ENCODE measurements at regions not wholly inside any gene's neighbourhood (a gene's known extent, or its start where the extent isn't known, plus 50 kb on each side); places are given as distances from the start of the nearest gene placed in this dataset.

- H3K27me3 ChIP-seq = no peaks in the 10 kb centered on the region
- H3K4me3 ChIP-seq = no peak overlapping the region
- no peak for TF ChIP-seq Cebpa-rat (IDR thresholded peaks at IDR 0.05)
- no peaks in the 10 kb centered on the region for H3K36me3 ChIP-seq
- H3K4me1 ChIP-seq = peaks cover 0 to 19% (median 0%) of the 10 kb centered on the region in 10 experiments; a peak in 8 of 20 replicates
- no peak overlapping the region for H3K4me2 ChIP-seq
- no peak overlapping the region for H3K9ac ChIP-seq
- 0 out of 22 replicates have a peak, but pooled peaks cover 0 to 4% (median 0%) of the 10 kb centered on the region in 11 experiments for H3K9me3 ChIP-seq (replicated peaks in 1 of 11)
- no peak overlapping the region for H3K27ac ChIP-seq
- H4K20me1 ChIP-seq = no peaks in the 10 kb centered on the region
Measured at GRCh38 chr7:89988074-89988473, 166.2 kb upstream of the STEAP1 start.

GRCh38 chr7:89989454-89989853 lies 164.8 kb upstream of the STEAP1 start:
- H3K4me2 ChIP-seq = peak overlapping the region in 1 of 11 experiments; percentile 13; a peak in 1 of 22 replicates
- H3K9me3 ChIP-seq (replicated peaks in 1 of 11) = 0 out of 22 replicates have a peak, but pooled peaks cover 0 to 4% (median 0%) of the 10 kb centered on the region in 11 experiments
- peaks cover 0 to 25% (median under 1%) of the 10 kb centered on the region in 10 experiments; a peak in 8 of 20 replicates for H3K4me1 ChIP-seq
- no peak for TF ChIP-seq Cebpa-rat (IDR thresholded peaks at IDR 0.05)
- H3K9ac ChIP-seq = no peak overlapping the region
- H4K20me1 ChIP-seq = no peaks in the 10 kb centered on the region
- no peaks in the 10 kb centered on the region for H3K27me3 ChIP-seq
- H3K27ac ChIP-seq = no peak overlapping the region
- H3K4me3 ChIP-seq = no peak overlapping the region
- no peaks in the 10 kb centered on the region for H3K36me3 ChIP-seq

- Histone ChIP-seq H3K4me2 (peak overlapping the region in 4 of 11 experiments; percentile 19 to 43 (median 33); a peak in 6 of 22 replicates), H3K4me3 (no peak overlapping the region), H3K4me1 (peaks cover 0 to 13% (median 0%) of the 10 kb centered on the region in 10 experiments; a peak in 8 of 20 replicates), H3K36me3 (no peaks in the 10 kb centered on the region), H3K9me3 (replicated peaks in 1 of 11) (peaks cover 0 to 11% (median 7%) of the 10 kb centered on the region in 11 experiments; a peak in 9 of 22 replicates), H3K9ac (no peak overlapping the region), H3K27ac (peak overlapping the region in 2 of 11 experiments; percentile 40 to 43; a peak in 3 of 22 replicates), H3K27me3 (no peaks in the 10 kb centered on the region), H4K20me1 (no peaks in the 10 kb centered on the region)
- TF ChIP-seq Cebpa-rat (IDR thresholded peaks at IDR 0.05) = no peak
Measured at GRCh38 chr7:89994483-89994882, 159.8 kb upstream of the STEAP1 start.

GRCh38 chr7:89998554-89998953 lies 155.7 kb upstream of the STEAP1 start:
- peaks cover 0 to 11% (median 7%) of the 10 kb centered on the region in 11 experiments; a peak in 9 of 22 replicates for H3K9me3 ChIP-seq (replicated peaks in 1 of 11)
- 0 out of 22 replicates have a peak, but pooled peaks of 1 of the 11 experiments have one; percentile 19 for TF ChIP-seq Cebpa-rat (IDR thresholded peaks at IDR 0.05)
- no peak overlapping the region for H3K9ac ChIP-seq
- no peak overlapping the region for H3K4me2 ChIP-seq
- H3K4me1 ChIP-seq = peaks cover 0 to 13% (median 0%) of the 10 kb centered on the region in 10 experiments; a peak in 8 of 20 replicates
- H3K27me3 ChIP-seq = no peaks in the 10 kb centered on the region
- H3K36me3 ChIP-seq = no peaks in the 10 kb centered on the region
- H4K20me1 ChIP-seq = no peaks in the 10 kb centered on the region
- no peak overlapping the region for H3K4me3 ChIP-seq
- H3K27ac ChIP-seq = no peak overlapping the region

GRCh38 chr7:90005836-90006235 lies 148.4 kb upstream of the STEAP1 start:
- H3K4me2 ChIP-seq = no peak overlapping the region
- H3K9ac ChIP-seq = no peak overlapping the region
- H4K20me1 ChIP-seq = no peaks in the 10 kb centered on the region
- no peaks in the 10 kb centered on the region for H3K4me1 ChIP-seq
- no peaks in the 10 kb centered on the region for H3K9me3 ChIP-seq (replicated peaks in 1 of 11)
- no peaks in the 10 kb centered on the region for H3K36me3 ChIP-seq
- no peak overlapping the region for H3K27ac ChIP-seq
- H3K27me3 ChIP-seq = no peaks in the 10 kb centered on the region
- no peak for TF ChIP-seq Cebpa-rat (IDR thresholded peaks at IDR 0.05)
- no peak overlapping the region for H3K4me3 ChIP-seq

GRCh38 chr7:90007001-90007654 lies 147.1 kb upstream of the STEAP1 start:
- TF ChIP-seq Cebpa-rat (IDR thresholded peaks at IDR 0.05) = no peak
- H3K4me3 ChIP-seq = no peak overlapping the region

GRCh38 chr7:90007831-90008230 lies 146.4 kb upstream of the STEAP1 start:
- Histone ChIP-seq H3K36me3 (no peaks in the 10 kb centered on the region), H4K20me1 (no peaks in the 10 kb centered on the region), H3K27ac (no peak overlapping the region), H3K4me2 (no peak overlapping the region), H3K4me1 (no peaks in the 10 kb centered on the region), H3K4me3 (no peak overlapping the region), H3K9ac (no peak overlapping the region), H3K9me3 (replicated peaks in 1 of 11) (no peaks in the 10 kb centered on the region), H3K27me3 (no peaks in the 10 kb centered on the region)
- TF ChIP-seq Cebpa-rat (IDR thresholded peaks at IDR 0.05) = no peak

More at GRCh38 chr7:90007001-90007654, 147.1 kb upstream of the STEAP1 start:
- no peaks in the 10 kb centered on the region for H3K36me3 ChIP-seq
- H3K9ac ChIP-seq = no peak overlapping the region
- no peak overlapping the region for H3K4me2 ChIP-seq
- H3K27me3 ChIP-seq = no peaks in the 10 kb centered on the region
- H3K27ac ChIP-seq = no peak overlapping the region
- H4K20me1 ChIP-seq = no peaks in the 10 kb centered on the region
- no peaks in the 10 kb centered on the region for H3K4me1 ChIP-seq
- H3K9me3 ChIP-seq (replicated peaks in 1 of 11) = no peaks in the 10 kb centered on the region

- Histone ChIP-seq H3K36me3 (no peaks in the 10 kb centered on the region), H3K27ac (no peak overlapping the region), H4K20me1 (no peaks in the 10 kb centered on the region), H3K4me2 (no peak overlapping the region), H3K9ac (no peak overlapping the region), H3K4me1 (no peaks in the 10 kb centered on the region), H3K4me3 (no peak overlapping the region), H3K27me3 (no peaks in the 10 kb centered on the region), H3K9me3 (replicated peaks in 1 of 11) (no peaks in the 10 kb centered on the region)
- TF ChIP-seq Cebpa-rat (IDR thresholded peaks at IDR 0.05) = no peak
Measured at GRCh38 chr7:90022213-90022612, 132.1 kb upstream of the STEAP1 start.

GRCh38 chr7:90025771-90026170 lies 128.5 kb upstream of the STEAP1 start:
- no peak overlapping the region for H3K9ac ChIP-seq
- no peaks in the 10 kb centered on the region for H3K27me3 ChIP-seq
- H3K36me3 ChIP-seq = no peaks in the 10 kb centered on the region
- H3K9me3 ChIP-seq (replicated peaks in 1 of 11) = no peaks in the 10 kb centered on the region
- H3K4me3 ChIP-seq = no peak overlapping the region
- no peaks in the 10 kb centered on the region for H3K4me1 ChIP-seq
- TF ChIP-seq Cebpa-rat (IDR thresholded peaks at IDR 0.05) = no peak
- no peak overlapping the region for H3K27ac ChIP-seq
- no peak overlapping the region for H3K4me2 ChIP-seq
- no peaks in the 10 kb centered on the region for H4K20me1 ChIP-seq

Data from BLaER1 treated with 17β-estradiol and CSF1 and Interleukin-3, amounts not matched to agents 10 nM and 100 nM (cell line).